Suprapubic skin (tissue), 4 donors: ENCODE measurements at regions not wholly inside any gene's neighbourhood (a gene's known extent, or its start where the extent isn't known, plus 50 kb on each side); places are given as distances from the start of the nearest gene placed in this dataset.

Experiments
- DNase-seq, 2 donors: peaks; one replicate each; pipeline ENCODE4 v3.0.0-alpha.2; 2019; ENCODE audit warnings: low spot score in 2 of 2
- H3K27ac ChIP-seq: fragments of 200-600 bp; sonication (generic); one replicate; pipeline ENCODE4 v1.5.1; 2019
- H3K27me3 ChIP-seq: fragments of 200-600 bp; sonication (generic); one replicate; pipeline ENCODE4 v1.5.1; 2019
- H3K36me3 ChIP-seq: fragments of 200-600 bp; sonication (generic); one replicate; pipeline ENCODE4 v1.5.1; 2019
- H3K4me1 ChIP-seq: fragments of 200-600 bp; sonication (generic); one replicate; pipeline ENCODE4 v1.5.1; 2019
- H3K4me3 ChIP-seq: fragments of 200-600 bp; sonication (generic); one replicate; pipeline ENCODE4 v1.5.1; 2019; ENCODE audit warnings: mild to moderate bottlenecking
- H3K9me3 ChIP-seq: fragments of 200-600 bp; sonication (generic); one replicate; pipeline ENCODE4 v1.5.1; 2019
- CTCF ChIP-seq, 2 donors: fragments of 200-600 bp in 1 of 2; fragments of 450-650 bp in 1 of 2; sonication (generic) in 1 of 2; IDR thresholded peaks; one replicate each; pipeline ENCODE4 v1.5.1; 2016 to 2019; ENCODE audit warnings: antibody characterized with exemption in 2 of 2, mild to moderate bottlenecking in 1 of 2, moderate library complexity in 1 of 2
- EP300 ChIP-seq: sonication (generic); formaldehyde crosslinking; IDR thresholded peaks from one replicate; pipeline ENCODE4 v1.6.1; 2017; ENCODE audit warnings: antibody characterized with exemption
- POLR2A ChIP-seq, 2 donors: fragments of 450-650 bp; IDR thresholded peaks; one replicate each; pipeline ENCODE4 v1.6.1; 2017; ENCODE audit warnings: antibody characterized with exemption in 2 of 2, mild to moderate bottlenecking in 2 of 2, moderate library complexity in 2 of 2
- POLR2AphosphoS5 ChIP-seq, 3 donors: sonication (generic); formaldehyde crosslinking; IDR thresholded peaks; one replicate each; pipeline ENCODE4 v1.6.1; 2017; ENCODE audit warnings: antibody characterized with exemption in 3 of 3
- WGBS: methylation state at CpG from one replicate; pipeline ENCODE4 v1.1.5; 2018; 5-methylcytosine and 5-hydroxymethylcytosine counted together

DNA sequence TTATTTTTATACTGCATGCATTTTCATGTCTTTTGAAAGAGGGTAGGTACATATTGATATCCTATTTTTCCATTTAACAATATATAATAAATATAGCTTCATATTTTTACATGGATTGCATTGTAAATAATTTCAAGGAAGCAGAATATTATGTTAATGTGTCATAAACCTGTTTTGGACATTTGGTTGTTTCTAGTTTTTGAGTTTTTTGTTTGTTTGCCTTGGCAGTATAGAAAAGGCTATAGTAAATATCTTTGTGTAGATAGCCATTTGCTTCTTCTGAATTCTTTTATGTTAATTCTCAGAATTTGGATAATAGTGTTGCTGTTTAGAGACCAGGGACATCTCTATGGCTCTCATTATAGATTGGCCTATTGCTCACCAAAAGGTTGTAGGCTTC lies 645.2 kb downstream of the SLC4A3 start:
- TF ChIP-seq POLR2A (IDR thresholded peaks at IDR 0.05) (no peak), CTCF (IDR thresholded peaks at IDR 0.05) (no peak), EP300 (no peak)
- no peak for DNase-seq
- no peak overlapping the region for H3K4me3 ChIP-seq

GRCh38 chr2:220273082-220273481 lies 645.7 kb downstream of the SLC4A3 start:
- Histone ChIP-seq H3K4me1 (peaks cover 8% of the 10 kb centered on the region), H3K27me3 (no peaks in the 10 kb centered on the region)
- 58% methylated on average over 2 of the region's 2 CpGs for WGBS

More for the DNA sequence above, 645.2 kb downstream of the SLC4A3 start:
- H3K27ac ChIP-seq = no peak overlapping the region
- H3K27me3 ChIP-seq = no peaks in the 10 kb centered on the region
- H3K4me1 ChIP-seq = peaks cover 8% of the 10 kb centered on the region
- H3K9me3 ChIP-seq = no peaks in the 10 kb centered on the region
- no peaks in the 10 kb centered on the region for H3K36me3 ChIP-seq

DNA sequence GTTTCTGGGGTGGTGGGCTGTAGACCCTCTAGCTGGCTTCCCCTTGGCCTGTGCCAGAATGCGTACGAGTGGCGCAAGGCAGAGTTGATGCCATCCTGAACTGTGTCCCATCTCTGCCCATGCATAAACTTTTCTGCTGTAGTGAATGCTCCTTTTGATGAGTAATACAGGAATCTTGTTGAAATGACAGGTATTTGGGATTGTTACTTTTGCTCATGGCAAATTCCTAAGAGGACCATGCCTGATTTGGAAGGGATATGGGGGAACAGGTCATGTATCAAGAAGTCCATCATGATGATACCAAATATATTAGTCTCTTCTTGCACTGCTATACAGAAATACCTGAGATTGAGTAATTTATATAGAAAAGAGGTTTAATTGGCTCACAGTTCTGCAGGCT lies 648.0 kb downstream of the SLC4A3 start:
- 83% methylated on average over 3 of the region's 3 CpGs for WGBS
- Histone ChIP-seq H3K4me1 (peaks cover 10% of the 10 kb centered on the region), H3K9me3 (no peaks in the 10 kb centered on the region), H3K4me3 (no peak overlapping the region), H3K27ac (no peak overlapping the region), H3K27me3 (no peaks in the 10 kb centered on the region), H3K36me3 (no peaks in the 10 kb centered on the region)
- DNase-seq = no peak
- TF ChIP-seq POLR2AphosphoS5 (IDR thresholded peaks at IDR 0.05) = no peak
- TF ChIP-seq POLR2A (IDR thresholded peaks at IDR 0.05) = no peak
- no peak for TF ChIP-seq CTCF (IDR thresholded peaks at IDR 0.05)
- TF ChIP-seq EP300 = no peak

More at GRCh38 chr2:220273082-220273481, 645.7 kb downstream of the SLC4A3 start:
- H3K4me3 ChIP-seq = no peak overlapping the region
- H3K9me3 ChIP-seq = no peaks in the 10 kb centered on the region
- no peak for TF ChIP-seq POLR2AphosphoS5 (IDR thresholded peaks at IDR 0.05)
- no peak for TF ChIP-seq CTCF (IDR thresholded peaks at IDR 0.05)
- TF ChIP-seq EP300 = no peak
- no peak for TF ChIP-seq POLR2A (IDR thresholded peaks at IDR 0.05)
- no peaks in the 10 kb centered on the region for H3K36me3 ChIP-seq
- H3K27ac ChIP-seq = no peak overlapping the region
- DNase-seq = no peak

- Histone ChIP-seq H3K4me3 (no peak overlapping the region), H3K36me3 (no peaks in the 10 kb centered on the region), H3K27ac (no peak overlapping the region), H3K9me3 (no peaks in the 10 kb centered on the region), H3K27me3 (no peaks in the 10 kb centered on the region), H3K4me1 (peaks cover 12% of the 10 kb centered on the region)
- WGBS = 66% methylated on average over 2 of the region's 2 CpGs
- no peak for TF ChIP-seq CTCF (IDR thresholded peaks at IDR 0.05)
- TF ChIP-seq POLR2A (IDR thresholded peaks at IDR 0.05) = no peak
- no peak for TF ChIP-seq POLR2AphosphoS5 (IDR thresholded peaks at IDR 0.05)
- no peak for TF ChIP-seq EP300
- DNase-seq = no peak
These were observed 649.5 kb downstream of the SLC4A3 start for GRCh38 chr2:220276741-220277444.

DNA sequence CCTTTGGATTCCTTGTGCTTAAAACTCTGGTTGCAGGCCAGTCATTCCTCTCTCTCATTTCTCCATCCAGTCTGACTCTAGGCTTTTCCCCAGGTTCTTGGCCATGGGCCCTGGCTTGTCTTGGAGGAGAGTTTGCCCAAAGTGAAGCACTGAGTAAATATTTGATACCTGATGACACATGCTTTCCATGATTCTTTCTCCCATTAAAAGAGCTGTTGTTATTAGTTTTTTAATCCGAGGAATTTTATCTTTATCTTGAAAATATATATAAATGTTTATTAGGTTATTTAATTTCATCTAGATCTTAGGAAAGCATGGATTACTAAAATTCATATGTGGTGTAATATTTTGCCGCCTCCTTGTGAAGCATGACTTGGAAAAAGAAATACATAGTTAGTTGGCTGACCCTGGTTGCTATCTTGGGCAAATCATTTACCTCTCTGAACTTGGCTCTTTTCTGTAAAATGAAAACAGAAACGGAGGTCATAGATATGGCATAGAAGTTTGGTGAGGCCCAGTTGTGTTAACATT lies 650.1 kb downstream of the SLC4A3 start:
- Histone ChIP-seq H3K4me3 (no peak overlapping the region), H3K4me1 (peaks cover 12% of the 10 kb centered on the region), H3K27ac (no peak overlapping the region), H3K9me3 (no peaks in the 10 kb centered on the region), H3K36me3 (no peaks in the 10 kb centered on the region), H3K27me3 (no peaks in the 10 kb centered on the region)
- DNase-seq = no peak
- 44% methylated on average over 3 of the region's 3 CpGs for WGBS
- TF ChIP-seq POLR2AphosphoS5 (IDR thresholded peaks at IDR 0.05) (no peak), POLR2A (IDR thresholded peaks at IDR 0.05) (no peak), EP300 (no peak), CTCF (IDR thresholded peaks at IDR 0.05) (no peak)
